A673 (cell line): ENCODE measurements at regions not wholly inside any gene's neighbourhood (a gene's known extent, or its start where the extent isn't known, plus 50 kb on each side); places are given as distances from the start of the nearest gene placed in this dataset.
"Not testable (repeated sequence)": the region's sequence is repeated elsewhere in the genome, so short reads cannot be mapped to it uniquely, and the experiment has no call there.

Source experiments
- EZH2 ChIP-seq: fragments of 200-600 bp; sonication (generic); IDR thresholded peaks from 2 replicates; pipeline ENCODE4 v1.6.1; 2017; ENCODE audit warnings: borderline replicate concordance, low read depth, mild to moderate bottlenecking, mixed read lengths, antibody characterized with exemption, low read length; ENCODE audit not compliant: poor library complexity, severe bottlenecking
- TF ChIP-seq, protein P1 (sequence below): fragments of 300-800, 200-600 bp; sonication (generic); conservative IDR thresholded peaks from 2 replicates; pipeline ENCODE4 v1.5.1; 2017; ENCODE audit warnings: low read depth, mild to moderate bottlenecking, antibody characterized with exemption, low read length, moderate library complexity, mixed read lengths

- TF ChIP-seq, protein P1, sequence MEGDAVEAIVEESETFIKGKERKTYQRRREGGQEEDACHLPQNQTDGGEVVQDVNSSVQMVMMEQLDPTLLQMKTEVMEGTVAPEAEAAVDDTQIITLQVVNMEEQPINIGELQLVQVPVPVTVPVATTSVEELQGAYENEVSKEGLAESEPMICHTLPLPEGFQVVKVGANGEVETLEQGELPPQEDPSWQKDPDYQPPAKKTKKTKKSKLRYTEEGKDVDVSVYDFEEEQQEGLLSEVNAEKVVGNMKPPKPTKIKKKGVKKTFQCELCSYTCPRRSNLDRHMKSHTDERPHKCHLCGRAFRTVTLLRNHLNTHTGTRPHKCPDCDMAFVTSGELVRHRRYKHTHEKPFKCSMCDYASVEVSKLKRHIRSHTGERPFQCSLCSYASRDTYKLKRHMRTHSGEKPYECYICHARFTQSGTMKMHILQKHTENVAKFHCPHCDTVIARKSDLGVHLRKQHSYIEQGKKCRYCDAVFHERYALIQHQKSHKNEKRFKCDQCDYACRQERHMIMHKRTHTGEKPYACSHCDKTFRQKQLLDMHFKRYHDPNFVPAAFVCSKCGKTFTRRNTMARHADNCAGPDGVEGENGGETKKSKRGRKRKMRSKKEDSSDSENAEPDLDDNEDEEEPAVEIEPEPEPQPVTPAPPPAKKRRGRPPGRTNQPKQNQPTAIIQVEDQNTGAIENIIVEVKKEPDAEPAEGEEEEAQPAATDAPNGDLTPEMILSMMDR = not testable (repeated sequence)
- not testable (repeated sequence) for TF ChIP-seq EZH2
These were observed 72.8 kb upstream of the PLEKHM1 start for GRCh38 chr17:45563283-45563682.
